ENCODE measurements at regions not wholly inside any gene's neighbourhood (a gene's known extent, or its start where the extent isn't known, plus 50 kb on each side); places are given as distances from the start of the nearest gene placed in this dataset.

DNA sequence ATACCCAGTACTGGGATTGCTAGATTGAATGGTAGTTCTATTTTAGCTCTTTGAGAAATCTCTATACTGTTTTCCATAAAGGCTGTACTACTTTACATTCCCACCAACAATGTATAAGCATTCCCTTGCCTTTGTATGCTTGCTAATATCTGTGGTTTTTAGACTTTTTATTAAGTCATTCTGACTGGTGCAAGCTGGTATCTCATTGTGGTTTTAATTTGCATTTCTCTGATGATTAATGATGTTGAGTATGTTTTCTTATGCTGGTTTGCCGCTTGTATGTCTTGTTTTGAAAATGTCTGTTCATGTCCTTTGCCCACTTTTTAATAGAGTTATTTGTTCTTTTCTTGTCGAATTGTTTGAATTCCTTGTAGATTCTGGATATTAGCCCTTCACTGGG lies 512.7 kb upstream of the PAPPA start:
- Histone ChIP-seq H3K4me1 (ENCODE audit: control insufficient read depth, insufficient read depth, low read length) (no peaks in the 10 kb centered on the region), H3K27me3 (ENCODE audit: control insufficient read depth, insufficient read depth, low read length) (no peaks in the 10 kb centered on the region), H3K36me3 (ENCODE audit: control insufficient read depth, insufficient read depth, low read length) (no peaks in the 10 kb centered on the region), H3K9me3 (ENCODE audit: control insufficient read depth, insufficient read depth, low read length) (no peaks in the 10 kb centered on the region), H3K4me3 (ENCODE audit: low read length) (no peak overlapping the region), H3K27ac (ENCODE audit: low read length) (no peak overlapping the region)
- H3K9me3 Mint-ChIP-seq, result peaks cover 5 to 7% of the 10 kb centered on the region in 2 donors
- no peak overlapping the region for H3K4me3 Mint-ChIP-seq
- no peaks in the 10 kb centered on the region for H3K36me3 Mint-ChIP-seq
- intact Hi-C loops (cut with micrococcal nuclease), result no loop called here
- 77% methylated on average over 1 of the region's 2 CpGs for WGBS (ENCODE audit: insufficient coverage)
- no peak overlapping the region for H3K27ac Mint-ChIP-seq
- H3K27me3 Mint-ChIP-seq (ENCODE audit: low read depth in 2 of 2), result no peaks in the 10 kb centered on the region
- ATAC-seq (no peak), DNase-seq (no peak)
- TF ChIP-seq, protein P1, sequence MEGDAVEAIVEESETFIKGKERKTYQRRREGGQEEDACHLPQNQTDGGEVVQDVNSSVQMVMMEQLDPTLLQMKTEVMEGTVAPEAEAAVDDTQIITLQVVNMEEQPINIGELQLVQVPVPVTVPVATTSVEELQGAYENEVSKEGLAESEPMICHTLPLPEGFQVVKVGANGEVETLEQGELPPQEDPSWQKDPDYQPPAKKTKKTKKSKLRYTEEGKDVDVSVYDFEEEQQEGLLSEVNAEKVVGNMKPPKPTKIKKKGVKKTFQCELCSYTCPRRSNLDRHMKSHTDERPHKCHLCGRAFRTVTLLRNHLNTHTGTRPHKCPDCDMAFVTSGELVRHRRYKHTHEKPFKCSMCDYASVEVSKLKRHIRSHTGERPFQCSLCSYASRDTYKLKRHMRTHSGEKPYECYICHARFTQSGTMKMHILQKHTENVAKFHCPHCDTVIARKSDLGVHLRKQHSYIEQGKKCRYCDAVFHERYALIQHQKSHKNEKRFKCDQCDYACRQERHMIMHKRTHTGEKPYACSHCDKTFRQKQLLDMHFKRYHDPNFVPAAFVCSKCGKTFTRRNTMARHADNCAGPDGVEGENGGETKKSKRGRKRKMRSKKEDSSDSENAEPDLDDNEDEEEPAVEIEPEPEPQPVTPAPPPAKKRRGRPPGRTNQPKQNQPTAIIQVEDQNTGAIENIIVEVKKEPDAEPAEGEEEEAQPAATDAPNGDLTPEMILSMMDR (IDR thresholded peaks at IDR 0.05), result no peak
- no peaks in the 10 kb centered on the region for H3K4me1 Mint-ChIP-seq

- Histone ChIP-seq H3K4me1 (ENCODE audit: control insufficient read depth, insufficient read depth, low read length) (no peaks in the 10 kb centered on the region), H3K9me3 (ENCODE audit: control insufficient read depth, insufficient read depth, low read length) (no peaks in the 10 kb centered on the region), H3K27me3 (ENCODE audit: control insufficient read depth, insufficient read depth, low read length) (no peaks in the 10 kb centered on the region), H3K27ac (ENCODE audit: low read length) (no peak overlapping the region), H3K4me3 (ENCODE audit: low read length) (no peak overlapping the region), H3K36me3 (ENCODE audit: control insufficient read depth, insufficient read depth, low read length) (no peaks in the 10 kb centered on the region)
- TF ChIP-seq, protein P1 (IDR thresholded peaks at IDR 0.05), result no peak
- ATAC-seq, result no peak
- no peak for DNase-seq
- H3K9me3 Mint-ChIP-seq, result peaks cover 3 to 5% of the 10 kb centered on the region in 2 donors
- H3K4me3 Mint-ChIP-seq, result no peak overlapping the region
- intact Hi-C loops (cut with micrococcal nuclease), result no loop called here
- no peaks in the 10 kb centered on the region for H3K4me1 Mint-ChIP-seq
- no CpG with 5 or more reads among the region's 1 CpG for WGBS (ENCODE audit: insufficient coverage)
- no peaks in the 10 kb centered on the region for H3K36me3 Mint-ChIP-seq
- no peaks in the 10 kb centered on the region for H3K27me3 Mint-ChIP-seq (ENCODE audit: low read depth in 2 of 2)
- no peak overlapping the region for H3K27ac Mint-ChIP-seq
These were observed 511.3 kb upstream of the PAPPA start for GRCh38 chr9:115642285-115642684.

DNA sequence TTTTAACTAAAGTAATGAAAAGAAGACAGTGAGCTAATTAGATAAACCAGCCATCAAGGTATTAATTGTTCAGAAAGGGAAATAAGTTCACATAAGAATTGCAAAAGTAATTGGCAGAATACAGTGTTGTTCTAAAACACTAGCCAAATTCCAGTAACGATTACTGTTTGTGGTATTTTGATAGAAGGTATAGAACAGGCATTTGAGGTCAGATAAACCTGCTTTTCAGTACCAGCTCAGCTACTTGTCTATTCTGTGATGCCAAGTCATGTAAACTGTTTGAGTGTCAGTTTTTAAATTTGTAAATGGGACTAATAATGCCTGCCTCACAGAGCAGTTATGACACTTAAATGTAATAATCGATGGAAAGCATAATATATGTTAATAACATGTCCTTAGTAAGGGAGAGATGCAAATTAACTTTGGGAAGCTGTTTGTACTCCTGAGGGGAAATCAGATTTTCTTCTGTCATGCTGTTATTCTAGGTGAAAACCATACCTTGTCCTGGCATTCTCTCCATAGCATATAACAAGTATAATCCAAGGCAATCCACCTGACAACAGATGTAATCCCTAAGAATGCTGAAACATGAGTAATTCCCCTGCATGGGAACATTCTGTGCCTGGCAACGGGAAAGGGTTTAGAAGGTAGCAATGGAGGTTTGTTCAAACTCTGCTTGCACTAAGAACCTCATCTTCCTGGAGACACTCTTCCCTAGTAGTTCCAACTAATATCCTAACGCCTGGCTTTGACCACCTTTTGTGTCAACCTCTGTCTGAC lies 509.5 kb upstream of the PAPPA start:
- H3K27ac ChIP-seq (ENCODE audit: low read length), result no peak overlapping the region
- DNase-seq (no peak), ATAC-seq (no peak)
- no peaks in the 10 kb centered on the region for H3K9me3 ChIP-seq (ENCODE audit: control insufficient read depth, insufficient read depth, low read length)
- intact Hi-C loops (cut with micrococcal nuclease), result no loop called here
- H3K4me3 ChIP-seq (ENCODE audit: low read length), result no peak overlapping the region
- Mint-ChIP-seq H3K27ac (no peak overlapping the region), H3K9me3 (peaks cover 2 to 5% of the 10 kb centered on the region in 2 donors), H3K36me3 (no peaks in the 10 kb centered on the region), H3K4me3 (no peak overlapping the region), H3K4me1 (no peaks in the 10 kb centered on the region), H3K27me3 (ENCODE audit: low read depth in 2 of 2) (no peaks in the 10 kb centered on the region)
- no peaks in the 10 kb centered on the region for H3K4me1 ChIP-seq (ENCODE audit: control insufficient read depth, insufficient read depth, low read length)
- 88% methylated on average over 4 of the region's 4 CpGs for WGBS (ENCODE audit: insufficient coverage)
- H3K27me3 ChIP-seq (ENCODE audit: control insufficient read depth, insufficient read depth, low read length), result no peaks in the 10 kb centered on the region
- H3K36me3 ChIP-seq (ENCODE audit: control insufficient read depth, insufficient read depth, low read length), result no peaks in the 10 kb centered on the region
- TF ChIP-seq, protein P1 (IDR thresholded peaks at IDR 0.05), result no peak

GRCh38 chr9:115649991-115650472 lies 503.6 kb upstream of the PAPPA start:
- DNase-seq (no peak), ATAC-seq (no peak)
- Mint-ChIP-seq H3K27ac (no peak overlapping the region), H3K36me3 (no peaks in the 10 kb centered on the region), H3K4me1 (no peaks in the 10 kb centered on the region), H3K27me3 (ENCODE audit: low read depth in 2 of 2) (no peaks in the 10 kb centered on the region), H3K4me3 (no peak overlapping the region), H3K9me3 (peaks cover 0 to 2% of the 10 kb centered on the region in 2 donors)
- no peak overlapping the region for H3K27ac ChIP-seq (ENCODE audit: low read length)
- TF ChIP-seq, protein P1 (IDR thresholded peaks at IDR 0.05), result no peak
- H3K9me3 ChIP-seq (ENCODE audit: control insufficient read depth, insufficient read depth, low read length), result no peaks in the 10 kb centered on the region
- H3K4me1 ChIP-seq (ENCODE audit: control insufficient read depth, insufficient read depth, low read length), result no peaks in the 10 kb centered on the region
- WGBS (ENCODE audit: insufficient coverage), result 76% methylated on average over 9 of the region's 9 CpGs
- H3K4me3 ChIP-seq (ENCODE audit: low read length), result no peak overlapping the region
- no peaks in the 10 kb centered on the region for H3K27me3 ChIP-seq (ENCODE audit: control insufficient read depth, insufficient read depth, low read length)
- H3K36me3 ChIP-seq (ENCODE audit: control insufficient read depth, insufficient read depth, low read length), result no peaks in the 10 kb centered on the region
- intact Hi-C loops (cut with micrococcal nuclease), result no loop called here

Measured in natural killer cell (primary cell).